ENCODE measurements at regions not wholly inside any gene's neighbourhood (a gene's known extent, or its start where the extent isn't known, plus 50 kb on each side); places are given as distances from the start of the nearest gene placed in this dataset.

DNA sequence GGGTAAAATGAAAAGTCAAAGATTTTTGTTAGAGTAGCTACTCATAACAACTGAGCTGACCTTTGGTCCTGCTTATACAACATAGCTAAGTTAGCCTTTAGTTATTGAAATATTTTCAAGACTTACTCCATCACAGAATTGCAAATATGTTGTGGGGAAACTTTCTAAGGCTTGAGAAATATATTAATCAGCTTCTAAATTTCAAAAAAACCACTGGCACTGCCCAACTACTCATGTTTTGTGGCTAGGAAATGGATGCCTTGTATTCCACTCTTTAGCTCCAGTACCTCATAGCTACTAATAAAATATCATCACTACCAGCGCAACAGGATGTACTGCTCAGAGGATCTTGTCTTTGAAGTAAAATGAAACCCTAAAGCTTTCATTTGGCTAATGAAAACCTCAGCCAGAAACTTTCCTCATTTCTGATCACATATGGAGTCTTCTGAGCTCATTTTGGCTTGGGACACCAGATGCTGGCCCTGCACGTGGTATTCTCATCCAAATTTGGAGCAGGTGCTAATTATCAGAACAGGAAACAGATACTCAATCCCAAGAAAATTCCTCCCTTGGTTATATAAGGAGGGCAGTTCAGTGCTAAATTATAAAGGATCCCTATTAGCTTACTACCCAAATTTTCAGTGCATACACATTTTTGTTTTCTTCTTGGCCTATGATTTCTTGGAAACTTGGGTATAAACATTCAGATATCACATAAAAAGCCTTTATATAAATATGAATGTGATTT, 690.7 kb downstream of the ADGRL2 start:
- TF ChIP-seq, protein P1, sequence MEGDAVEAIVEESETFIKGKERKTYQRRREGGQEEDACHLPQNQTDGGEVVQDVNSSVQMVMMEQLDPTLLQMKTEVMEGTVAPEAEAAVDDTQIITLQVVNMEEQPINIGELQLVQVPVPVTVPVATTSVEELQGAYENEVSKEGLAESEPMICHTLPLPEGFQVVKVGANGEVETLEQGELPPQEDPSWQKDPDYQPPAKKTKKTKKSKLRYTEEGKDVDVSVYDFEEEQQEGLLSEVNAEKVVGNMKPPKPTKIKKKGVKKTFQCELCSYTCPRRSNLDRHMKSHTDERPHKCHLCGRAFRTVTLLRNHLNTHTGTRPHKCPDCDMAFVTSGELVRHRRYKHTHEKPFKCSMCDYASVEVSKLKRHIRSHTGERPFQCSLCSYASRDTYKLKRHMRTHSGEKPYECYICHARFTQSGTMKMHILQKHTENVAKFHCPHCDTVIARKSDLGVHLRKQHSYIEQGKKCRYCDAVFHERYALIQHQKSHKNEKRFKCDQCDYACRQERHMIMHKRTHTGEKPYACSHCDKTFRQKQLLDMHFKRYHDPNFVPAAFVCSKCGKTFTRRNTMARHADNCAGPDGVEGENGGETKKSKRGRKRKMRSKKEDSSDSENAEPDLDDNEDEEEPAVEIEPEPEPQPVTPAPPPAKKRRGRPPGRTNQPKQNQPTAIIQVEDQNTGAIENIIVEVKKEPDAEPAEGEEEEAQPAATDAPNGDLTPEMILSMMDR (IDR thresholded peaks at IDR 0.05): no peak
- no peak for TF ChIP-seq POLR2A (IDR thresholded peaks at IDR 0.05; ENCODE audit: low read depth)
- TF ChIP-seq EP300 (IDR thresholded peaks at IDR 0.05): no peak
